GM23338 (cell line): ENCODE measurements at regions not wholly inside any gene's neighbourhood (a gene's known extent, or its start where the extent isn't known, plus 50 kb on each side); places are given as distances from the start of the nearest gene placed in this dataset.

Source experiments
- ATAC-seq: fragments of 200-7000 bp; cut with Tn5 transposase; 3 replicates; pipeline ENCODE4 v1.9.1; 2020
- DNase-seq: peaks from one replicate; pipeline ENCODE4 v3.0.0-alpha.2; 2015; ENCODE audit warnings: low spot score
- H2AFZ ChIP-seq: fragments of 200-600 bp; sonication (generic); 2 replicates; pipeline ENCODE4 v1.8.0; 2016; ENCODE audit warnings: antibody characterized with exemption, mild to moderate bottlenecking, moderate library complexity
- H3F3A ChIP-seq: fragments of 200-600 bp; sonication (generic); replicated peaks from 2 replicates; pipeline ENCODE4 v1.8.0; 2017; ENCODE audit warnings: antibody characterized with exemption, mixed run types, low read depth
- H3K27ac ChIP-seq: fragments of 200-600 bp; sonication (generic); 2 replicates; pipeline ENCODE4 v1.6.1; 2016; ENCODE audit warnings: low read depth
- H3K27me3 ChIP-seq: fragments of 200-600 bp; sonication (generic); 2 replicates; pipeline ENCODE4 v1.8.0; 2016; ENCODE audit warnings: mild to moderate bottlenecking, mixed run types, moderate library complexity; ENCODE audit not compliant: insufficient read depth
- H3K36me3 ChIP-seq: fragments of 200-600 bp; sonication (generic); 2 replicates; pipeline ENCODE4 v1.8.0; 2016; ENCODE audit warnings: mild to moderate bottlenecking; ENCODE audit not compliant: insufficient read depth
- H3K4me1 ChIP-seq: fragments of 200-600 bp; sonication (generic); 2 replicates; pipeline ENCODE4 v1.8.0; 2016; ENCODE audit warnings: mild to moderate bottlenecking, moderate library complexity; ENCODE audit not compliant: insufficient read depth
- H3K4me2 ChIP-seq: fragments of 200-600 bp; sonication (generic); 2 replicates; pipeline ENCODE4 v1.7.1; 2017; ENCODE audit warnings: mixed run types
- H3K4me3 ChIP-seq: fragments of 200-600 bp; sonication (generic); 2 replicates; pipeline ENCODE4 v1.6.1; 2016; ENCODE audit warnings: mixed run types
- H3K79me2 ChIP-seq: fragments of 200-600 bp; sonication (generic); replicated peaks from 2 replicates; pipeline ENCODE4 v1.8.0; 2017; ENCODE audit warnings: mild to moderate bottlenecking; ENCODE audit not compliant: insufficient read depth
- H3K9me2 ChIP-seq: fragments of 200-600 bp; sonication (generic); 2 replicates; pipeline ENCODE4 v1.8.0; 2017; ENCODE audit not compliant: insufficient read depth
- H4K20me1 ChIP-seq: fragments of 200-600 bp; sonication (generic); replicated peaks from 2 replicates; pipeline ENCODE4 v1.8.0; 2017; ENCODE audit warnings: mild to moderate bottlenecking; ENCODE audit not compliant: insufficient read depth
- H3K27ac Mint-ChIP-seq: 2 replicates; pipeline ENCODE4 v1.8.0; 2020; ENCODE audit warnings: inconsistent platforms, mild to moderate bottlenecking, moderate library complexity, mixed read lengths
- H3K27me3 Mint-ChIP-seq: 3 replicates; pipeline ENCODE4 v1.8.0; 2022; ENCODE audit warnings: low read depth, mild to moderate bottlenecking, moderate library complexity, mixed read lengths, inconsistent platforms; ENCODE audit not compliant: insufficient read depth, poor library complexity
- H3K36me3 Mint-ChIP-seq: 3 replicates; pipeline ENCODE4 v1.8.0; 2021; ENCODE audit warnings: low read depth, mild to moderate bottlenecking, inconsistent platforms, moderate library complexity, mixed read lengths
- H3K4me1 Mint-ChIP-seq: 3 replicates; pipeline ENCODE4 v1.8.0; 2020; ENCODE audit warnings: mild to moderate bottlenecking, inconsistent platforms, mixed read lengths
- H3K4me3 Mint-ChIP-seq: 3 replicates; pipeline ENCODE4 v1.8.0; 2021; ENCODE audit warnings: moderate library complexity, mild to moderate bottlenecking, inconsistent platforms, mixed read lengths
- H3K9me3 Mint-ChIP-seq: 3 replicates; pipeline ENCODE4 v1.8.0; 2020; ENCODE audit warnings: moderate library complexity, mild to moderate bottlenecking, inconsistent platforms, mixed read lengths
- CREB1 ChIP-seq: fragments of 250-450 bp; sonication (Bioruptor Pico); IDR thresholded peaks from 2 replicates; pipeline ENCODE4 v1.5.0; 2020; ENCODE audit warnings: low read depth, mild to moderate bottlenecking, moderate library complexity
- EZH2 ChIP-seq: fragments of 200-600 bp; sonication (generic); IDR thresholded peaks from one replicate; pipeline ENCODE4 v1.8.0; 2017; ENCODE audit warnings: antibody characterized with exemption, mild to moderate bottlenecking, low read depth; ENCODE audit not compliant: unreplicated experiment
- EZH2phosphoT487 ChIP-seq: fragments of 200-600 bp; sonication (generic); IDR thresholded peaks from one replicate; pipeline ENCODE4 v1.8.1; 2018; ENCODE audit warnings: antibody characterized with exemption; ENCODE audit not compliant: unreplicated experiment
- NANOG ChIP-seq: IDR thresholded peaks from 2 replicates; pipeline ENCODE4 v1.6.1; 2016; ENCODE audit warnings: antibody characterized with exemption, borderline replicate concordance
- STAT1 ChIP-seq: IDR thresholded peaks from one replicate; pipeline ENCODE4 v1.6.1; 2016; ENCODE audit warnings: antibody characterized with exemption; ENCODE audit not compliant: unreplicated experiment
- ZNF331 ChIP-seq: fragments of 250-450 bp; sonication (Bioruptor Pico); IDR thresholded peaks from 2 replicates; pipeline ENCODE4 v1.5.0; 2020; ENCODE audit warnings: low read depth, mild to moderate bottlenecking, moderate library complexity
- TF ChIP-seq, protein P1 (sequence below): IDR thresholded peaks from one replicate; pipeline ENCODE4 v1.6.1; 2018; ENCODE audit warnings: antibody characterized with exemption; ENCODE audit not compliant: unreplicated experiment
- TF ChIP-seq, protein P2 (sequence below), 2 experiments: fragments of 200-600 bp in 1 of 2; sonication (generic) in 1 of 2; conservative IDR thresholded peaks; 2 replicates each; pipeline versions ENCODE4 v1.5.1 to v1.6.1; 2016 to 2017; ENCODE audit warnings: antibody characterized with exemption in 2 of 2, low read depth in 2 of 2, mild to moderate bottlenecking in 2 of 2, moderate library complexity in 1 of 2

DNA sequence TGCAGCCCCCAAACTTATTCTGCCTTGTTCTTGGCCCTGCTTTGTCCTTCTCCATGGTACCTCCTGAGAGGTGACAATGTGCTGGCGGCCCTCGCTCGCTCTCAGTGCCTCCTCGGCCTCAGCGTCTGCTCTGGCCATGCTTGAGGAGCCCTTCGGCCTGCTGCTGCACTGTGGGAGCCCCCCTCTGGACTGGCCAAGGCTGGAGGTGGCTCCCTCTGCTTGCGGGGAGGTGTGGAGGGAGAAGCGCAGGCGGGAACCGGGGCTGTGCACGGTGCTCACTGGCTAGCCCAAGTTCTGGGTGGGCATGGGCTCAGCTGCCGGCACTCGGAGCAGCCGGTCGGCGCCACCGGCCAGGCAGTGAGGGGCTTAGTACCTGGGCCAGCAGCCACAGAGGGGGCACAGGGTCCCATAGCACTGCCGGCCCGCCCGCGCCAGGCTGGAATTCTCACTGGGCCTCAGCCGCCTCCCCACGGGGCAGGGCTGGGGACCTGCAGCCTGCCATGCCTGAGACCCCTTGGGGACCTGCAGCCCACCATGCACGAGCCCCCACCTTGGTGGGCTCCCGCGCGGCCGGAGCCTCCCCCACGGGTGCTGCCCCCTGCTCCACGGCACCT is 55.9 kb upstream of the RALGAPA2 start:
- H3K4me1 Mint-ChIP-seq: no peaks in the 10 kb centered on the region

DNA sequence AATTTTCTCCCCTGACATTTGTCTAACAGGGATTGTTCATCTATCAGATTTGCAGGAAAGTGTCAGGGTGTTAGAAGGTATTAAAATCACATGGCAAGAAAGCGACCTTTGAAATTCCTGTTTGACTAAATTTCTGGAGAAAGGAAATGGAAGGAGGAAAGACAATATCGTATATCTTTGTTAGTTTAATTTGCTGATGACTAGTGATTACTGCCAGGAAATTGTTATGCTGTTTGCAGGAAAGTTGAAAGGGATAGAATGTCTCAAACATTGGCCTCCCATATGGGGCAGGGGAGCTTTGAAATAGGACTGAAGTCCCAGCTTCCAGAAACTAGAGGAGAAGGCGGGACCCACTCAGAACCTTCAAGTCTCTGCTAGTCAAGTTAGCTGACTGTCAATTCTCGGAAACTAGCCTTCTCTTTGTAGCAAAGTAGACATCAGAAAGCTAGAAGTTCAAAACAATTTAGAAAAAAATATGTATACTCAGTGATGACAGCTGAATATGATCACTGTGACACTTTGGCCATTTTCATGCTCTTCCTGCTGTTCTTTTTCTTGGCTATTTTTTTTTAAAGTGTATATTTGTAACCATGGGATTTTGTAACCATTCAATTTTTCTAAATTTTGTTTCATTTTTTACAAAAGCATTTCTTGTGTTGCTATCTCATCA is 53.4 kb upstream of the RALGAPA2 start:
- Histone ChIP-seq H2AFZ (peak overlapping the region; percentile 81; the same call in 1 of the 2 replicates), H4K20me1 (no peaks in the 10 kb centered on the region), H3K4me1 (peaks cover 4% of the 10 kb centered on the region; the same call in 1 of the 2 replicates), H3K4me3 (no peak overlapping the region), H3K27ac (no peak overlapping the region), H3K79me2 (no peaks in the 10 kb centered on the region), H3K36me3 (peaks cover 3% of the 10 kb centered on the region; the same call in 1 of the 2 replicates), H3K4me2 (no peak overlapping the region), H3K27me3 (no peaks in the 10 kb centered on the region), H3K9me2 (no peaks in the 10 kb centered on the region), H3F3A (no peaks in the 10 kb centered on the region)
- no peaks in the 10 kb centered on the region for H3K4me1 Mint-ChIP-seq
- ATAC-seq (no peak), DNase-seq (no peak)
- no peaks in the 10 kb centered on the region for H3K27me3 Mint-ChIP-seq
- H3K36me3 Mint-ChIP-seq: peaks cover 20% of the 10 kb centered on the region; the same call in 2 of the 3 replicates
- peaks cover 52% of the 10 kb centered on the region for H3K9me3 Mint-ChIP-seq
- H3K4me3 Mint-ChIP-seq: no peak overlapping the region
- H3K27ac Mint-ChIP-seq: no peak overlapping the region
- no peak for TF ChIP-seq NANOG
- no peak for TF ChIP-seq EZH2phosphoT487
- TF ChIP-seq STAT1: no peak
- TF ChIP-seq, protein P1, sequence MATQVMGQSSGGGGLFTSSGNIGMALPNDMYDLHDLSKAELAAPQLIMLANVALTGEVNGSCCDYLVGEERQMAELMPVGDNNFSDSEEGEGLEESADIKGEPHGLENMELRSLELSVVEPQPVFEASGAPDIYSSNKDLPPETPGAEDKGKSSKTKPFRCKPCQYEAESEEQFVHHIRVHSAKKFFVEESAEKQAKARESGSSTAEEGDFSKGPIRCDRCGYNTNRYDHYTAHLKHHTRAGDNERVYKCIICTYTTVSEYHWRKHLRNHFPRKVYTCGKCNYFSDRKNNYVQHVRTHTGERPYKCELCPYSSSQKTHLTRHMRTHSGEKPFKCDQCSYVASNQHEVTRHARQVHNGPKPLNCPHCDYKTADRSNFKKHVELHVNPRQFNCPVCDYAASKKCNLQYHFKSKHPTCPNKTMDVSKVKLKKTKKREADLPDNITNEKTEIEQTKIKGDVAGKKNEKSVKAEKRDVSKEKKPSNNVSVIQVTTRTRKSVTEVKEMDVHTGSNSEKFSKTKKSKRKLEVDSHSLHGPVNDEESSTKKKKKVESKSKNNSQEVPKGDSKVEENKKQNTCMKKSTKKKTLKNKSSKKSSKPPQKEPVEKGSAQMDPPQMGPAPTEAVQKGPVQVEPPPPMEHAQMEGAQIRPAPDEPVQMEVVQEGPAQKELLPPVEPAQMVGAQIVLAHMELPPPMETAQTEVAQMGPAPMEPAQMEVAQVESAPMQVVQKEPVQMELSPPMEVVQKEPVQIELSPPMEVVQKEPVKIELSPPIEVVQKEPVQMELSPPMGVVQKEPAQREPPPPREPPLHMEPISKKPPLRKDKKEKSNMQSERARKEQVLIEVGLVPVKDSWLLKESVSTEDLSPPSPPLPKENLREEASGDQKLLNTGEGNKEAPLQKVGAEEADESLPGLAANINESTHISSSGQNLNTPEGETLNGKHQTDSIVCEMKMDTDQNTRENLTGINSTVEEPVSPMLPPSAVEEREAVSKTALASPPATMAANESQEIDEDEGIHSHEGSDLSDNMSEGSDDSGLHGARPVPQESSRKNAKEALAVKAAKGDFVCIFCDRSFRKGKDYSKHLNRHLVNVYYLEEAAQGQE: no peak

More for the DNA sequence above, 55.9 kb upstream of the RALGAPA2 start:
- no peak for ATAC-seq
- Histone ChIP-seq H3K4me3 (no peak overlapping the region), H3K27me3 (no peaks in the 10 kb centered on the region), H3K9me2 (no peaks in the 10 kb centered on the region), H3F3A (no peaks in the 10 kb centered on the region), H2AFZ (no peak overlapping the region), H3K79me2 (no peaks in the 10 kb centered on the region), H3K36me3 (peaks cover 3% of the 10 kb centered on the region; the same call in 1 of the 2 replicates), H4K20me1 (no peaks in the 10 kb centered on the region), H3K27ac (no peak overlapping the region), H3K4me2 (no peak overlapping the region), H3K4me1 (peaks cover 4% of the 10 kb centered on the region; the same call in 1 of the 2 replicates)
- Mint-ChIP-seq H3K4me3 (no peak overlapping the region), H3K27me3 (no peaks in the 10 kb centered on the region), H3K27ac (no peak overlapping the region), H3K9me3 (peaks cover 66% of the 10 kb centered on the region), H3K36me3 (peaks cover 23% of the 10 kb centered on the region; the same call in 2 of the 3 replicates)
- TF ChIP-seq CREB1 (CRISPR knock-in tag) (no peak), STAT1 (no peak), ZNF331 (no peak), EZH2 (no peak)
- TF ChIP-seq, protein P2, sequence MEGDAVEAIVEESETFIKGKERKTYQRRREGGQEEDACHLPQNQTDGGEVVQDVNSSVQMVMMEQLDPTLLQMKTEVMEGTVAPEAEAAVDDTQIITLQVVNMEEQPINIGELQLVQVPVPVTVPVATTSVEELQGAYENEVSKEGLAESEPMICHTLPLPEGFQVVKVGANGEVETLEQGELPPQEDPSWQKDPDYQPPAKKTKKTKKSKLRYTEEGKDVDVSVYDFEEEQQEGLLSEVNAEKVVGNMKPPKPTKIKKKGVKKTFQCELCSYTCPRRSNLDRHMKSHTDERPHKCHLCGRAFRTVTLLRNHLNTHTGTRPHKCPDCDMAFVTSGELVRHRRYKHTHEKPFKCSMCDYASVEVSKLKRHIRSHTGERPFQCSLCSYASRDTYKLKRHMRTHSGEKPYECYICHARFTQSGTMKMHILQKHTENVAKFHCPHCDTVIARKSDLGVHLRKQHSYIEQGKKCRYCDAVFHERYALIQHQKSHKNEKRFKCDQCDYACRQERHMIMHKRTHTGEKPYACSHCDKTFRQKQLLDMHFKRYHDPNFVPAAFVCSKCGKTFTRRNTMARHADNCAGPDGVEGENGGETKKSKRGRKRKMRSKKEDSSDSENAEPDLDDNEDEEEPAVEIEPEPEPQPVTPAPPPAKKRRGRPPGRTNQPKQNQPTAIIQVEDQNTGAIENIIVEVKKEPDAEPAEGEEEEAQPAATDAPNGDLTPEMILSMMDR (conservative IDR thresholded peaks at IDR 0.05; ENCODE audit: low read depth in 2 of 2): no peak
- no peak for DNase-seq
